HEK293T (cell line): ENCODE measurements at regions not wholly inside any gene's neighbourhood (a gene's known extent, or its start where the extent isn't known, plus 50 kb on each side); places are given as distances from the start of the nearest gene placed in this dataset.

ENCODE experiments used
- BHLHE40 ChIP-seq: fragments of 450-650 bp; IDR thresholded peaks from 2 replicates; pipeline ENCODE4 v1.6.1; 2016; ENCODE audit warnings: mild to moderate bottlenecking, moderate library complexity, borderline replicate concordance
- FOXM1 ChIP-seq: fragments of 450-650 bp; IDR thresholded peaks from 2 replicates; pipeline ENCODE4 v1.6.1; 2017; ENCODE audit warnings: mild to moderate bottlenecking, borderline replicate concordance
- SP1 ChIP-seq: fragments of 450-650 bp; IDR thresholded peaks from 2 replicates; pipeline ENCODE4 v1.6.1; 2017

DNA sequence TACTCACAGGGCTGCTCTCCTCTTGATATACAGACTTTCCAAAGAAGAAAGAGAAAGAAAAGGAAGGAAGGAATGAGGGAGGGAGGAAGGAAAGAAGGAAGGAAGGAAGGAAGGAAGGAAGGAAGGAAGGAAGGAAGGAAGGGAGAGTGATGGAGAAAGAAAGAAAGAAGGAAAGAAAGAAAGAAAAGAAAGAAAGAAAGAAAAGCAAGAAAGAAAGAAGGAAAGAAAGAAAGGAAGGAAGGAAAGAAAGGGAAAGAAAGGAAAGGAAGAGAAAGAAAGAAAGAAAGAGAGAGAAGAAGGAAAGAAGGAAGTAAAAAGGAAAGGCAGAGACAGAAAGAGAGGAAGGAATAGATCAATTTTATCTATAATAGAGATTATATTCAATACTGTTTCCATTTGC is 1257.4 kb downstream of the EPHA7 start:
- TF ChIP-seq FOXM1: no peak
- no peak for TF ChIP-seq BHLHE40
- TF ChIP-seq SP1: no peak
